A204.1 (cell line): ENCODE measurements at regions not wholly inside any gene's neighbourhood (a gene's known extent, or its start where the extent isn't known, plus 50 kb on each side); places are given as distances from the start of the nearest gene placed in this dataset.

ENCODE experiments used
- FAIRE-seq: peaks from 2 replicates; lab custom pipeline; 2012; peaks lifted over from hg19 to GRCh38; lab: Jason Lieb, UNC

DNA sequence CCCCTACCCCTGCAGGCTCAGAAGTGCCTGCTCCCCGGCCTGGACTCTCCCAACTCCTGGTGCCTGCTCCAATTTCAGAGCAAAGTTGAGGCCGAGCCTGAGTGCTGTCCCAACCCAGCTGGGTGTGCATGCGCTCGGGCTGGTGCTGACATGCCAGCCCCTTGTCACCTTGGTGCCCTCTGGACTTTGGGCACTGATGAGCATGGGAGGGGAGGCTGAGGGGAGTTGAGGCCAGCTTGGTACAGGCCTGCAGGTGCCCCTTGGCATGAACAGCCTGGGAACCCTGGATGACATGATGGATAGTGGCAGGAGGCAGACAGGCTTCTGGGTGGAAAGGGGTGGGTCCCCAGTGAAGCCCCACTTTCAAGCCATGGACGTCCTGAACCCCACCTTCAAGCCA, 366.1 kb upstream of the NEGR1 start:
- FAIRE-seq, result no peak

DNA sequence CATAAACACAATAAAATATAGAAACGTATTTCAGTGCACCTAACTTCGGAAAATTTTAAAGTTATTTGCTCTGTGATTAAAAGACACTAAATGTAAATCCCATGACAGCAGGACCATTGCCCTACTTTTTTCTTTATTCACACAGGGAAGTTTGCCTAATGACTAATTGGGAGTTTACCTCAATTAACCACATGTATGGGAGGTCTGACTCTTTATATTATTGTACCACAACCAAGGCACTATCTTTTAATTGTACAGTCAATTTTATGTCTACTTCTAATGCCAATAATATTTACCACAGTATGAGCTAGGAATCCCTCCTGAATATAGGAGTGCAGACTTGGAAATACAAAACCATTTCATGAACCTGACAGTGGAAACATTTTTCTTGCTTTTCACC, 360.8 kb upstream of the NEGR1 start:
- FAIRE-seq, result no peak

DNA sequence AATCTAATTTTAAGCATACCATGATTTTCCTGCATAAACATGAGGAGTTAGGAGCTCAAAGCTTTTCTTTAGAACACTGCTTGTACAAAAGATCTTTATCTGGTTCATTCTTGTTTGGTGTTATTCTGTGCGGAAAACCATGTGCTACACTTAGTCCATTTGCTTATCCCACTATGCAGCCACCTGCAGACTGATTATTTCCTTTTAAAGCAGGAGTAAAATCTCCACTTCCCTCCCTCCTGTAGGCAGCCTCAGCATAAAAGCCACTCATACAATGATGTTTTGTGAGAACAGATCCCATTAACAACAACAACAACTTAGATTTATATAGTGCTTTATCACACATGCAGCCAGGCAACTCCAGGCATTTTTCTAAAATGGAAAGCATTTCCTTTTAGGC, 355.3 kb upstream of the NEGR1 start:
- FAIRE-seq, result no peak

DNA sequence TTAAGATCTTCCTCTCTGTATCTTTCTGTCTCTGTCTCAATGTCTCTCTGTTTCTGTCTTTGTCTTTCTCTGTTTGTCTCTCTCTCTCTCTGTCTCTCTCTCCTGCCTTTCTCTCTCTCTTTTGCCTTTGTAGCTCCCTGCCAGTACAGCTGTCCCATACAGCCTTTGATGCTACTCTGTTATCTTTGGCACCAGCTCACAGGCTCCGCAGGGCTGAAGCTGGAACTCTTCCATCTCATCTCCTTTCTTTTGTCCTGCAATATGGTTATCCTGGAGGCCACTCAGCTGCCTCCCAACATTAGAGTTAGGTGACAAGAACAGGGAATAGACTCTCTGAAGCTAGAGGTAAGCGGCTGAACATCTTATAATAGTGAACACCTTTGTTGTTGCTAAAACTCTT, 354.3 kb upstream of the NEGR1 start:
- FAIRE-seq, result no peak

DNA sequence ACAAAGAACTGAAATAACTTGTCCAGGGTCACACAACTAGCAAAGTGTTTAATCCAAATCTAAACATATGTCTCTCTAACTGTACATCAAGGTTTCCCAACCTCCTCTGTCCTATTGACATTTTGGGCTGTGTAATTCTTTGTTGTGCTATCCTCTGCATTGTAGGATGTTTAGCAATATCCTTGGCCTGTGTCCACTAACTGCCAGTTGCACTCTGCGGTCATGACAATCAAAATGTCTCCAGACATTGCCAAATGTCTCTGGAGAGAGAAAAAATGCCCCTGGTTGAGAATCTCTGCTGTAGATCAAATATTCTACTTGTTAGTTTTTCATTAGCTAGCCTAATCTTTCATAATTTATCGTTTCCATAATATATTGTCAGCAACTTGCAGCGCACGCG, 353.4 kb upstream of the NEGR1 start:
- no peak for FAIRE-seq

DNA sequence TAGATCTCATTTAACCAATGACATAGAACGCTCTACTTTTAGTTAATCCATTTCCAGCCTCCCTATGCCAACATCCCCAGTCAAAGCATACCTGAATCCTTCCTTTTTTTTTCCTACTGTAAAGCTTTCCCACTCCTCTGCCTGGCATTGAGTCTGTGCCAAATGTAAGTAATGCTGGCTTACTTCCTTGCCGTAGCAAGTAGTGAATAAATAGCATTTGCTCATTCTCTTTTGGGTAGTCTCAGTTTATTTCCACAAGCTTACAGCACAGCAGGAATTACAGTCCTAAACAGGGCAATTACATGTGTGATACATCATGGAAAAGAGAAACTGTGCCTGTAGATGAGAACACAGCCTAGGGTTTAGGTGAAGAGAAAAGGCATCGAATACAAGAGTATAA, 352.6 kb upstream of the NEGR1 start:
- FAIRE-seq, result no peak

DNA sequence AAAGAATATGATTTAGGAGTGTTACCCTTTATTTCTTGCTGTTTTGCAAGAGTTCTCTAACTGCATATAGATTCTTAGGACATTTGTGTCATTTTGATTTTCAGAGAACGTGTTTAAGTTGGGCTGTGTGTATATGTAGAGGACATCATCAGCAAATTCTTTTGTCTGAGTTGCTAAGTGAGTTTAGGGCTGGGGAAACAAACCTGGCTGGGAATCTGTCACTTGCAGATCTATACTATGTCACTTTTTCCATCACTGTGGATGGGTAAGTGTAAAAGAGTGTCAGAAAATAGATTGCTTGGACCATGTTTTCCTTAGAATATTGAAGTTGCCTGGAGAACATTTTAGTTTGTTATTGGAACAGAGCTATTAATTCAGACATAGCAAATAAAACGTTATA, 349.1 kb upstream of the NEGR1 start:
- no peak for FAIRE-seq

DNA sequence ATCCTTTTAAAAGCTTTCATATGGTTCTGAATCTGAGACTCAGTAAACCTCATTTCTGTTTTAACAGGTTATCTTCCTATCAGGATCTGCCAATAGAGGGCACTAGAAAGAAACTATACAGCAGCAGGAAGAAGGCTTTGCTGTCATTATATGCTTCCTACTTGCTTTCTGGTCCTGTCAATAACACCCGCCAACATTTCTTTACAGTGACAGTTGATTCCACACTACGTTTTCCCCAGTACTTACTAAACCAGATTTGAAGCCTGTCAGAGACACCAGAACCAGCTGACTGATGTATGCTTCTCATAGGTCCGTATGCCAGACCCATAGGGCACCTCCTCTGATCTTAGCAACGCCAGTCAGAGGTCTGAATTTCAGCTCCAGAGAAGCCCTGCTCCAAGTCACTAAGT, 341.0 kb upstream of the NEGR1 start:
- FAIRE-seq, result peak; percentile 60

DNA sequence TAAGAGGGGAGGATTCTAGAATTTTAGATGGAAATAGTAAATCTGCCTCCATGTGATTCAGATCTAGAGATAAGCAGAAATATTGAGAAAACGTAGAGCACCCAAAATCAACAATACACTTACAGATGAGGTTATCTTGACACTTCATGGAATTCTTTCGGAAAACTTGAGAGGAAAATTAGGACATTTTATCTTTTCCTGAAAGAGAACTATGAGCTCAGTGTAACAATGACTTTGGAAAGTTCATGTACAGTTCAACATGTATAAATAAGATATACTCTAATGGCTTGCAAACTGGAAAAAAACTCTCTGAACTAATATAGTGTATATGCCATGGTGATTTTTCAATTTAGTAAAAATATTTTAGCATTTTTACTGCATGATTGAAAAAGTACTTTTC, 338.1 kb upstream of the NEGR1 start:
- no peak for FAIRE-seq

DNA sequence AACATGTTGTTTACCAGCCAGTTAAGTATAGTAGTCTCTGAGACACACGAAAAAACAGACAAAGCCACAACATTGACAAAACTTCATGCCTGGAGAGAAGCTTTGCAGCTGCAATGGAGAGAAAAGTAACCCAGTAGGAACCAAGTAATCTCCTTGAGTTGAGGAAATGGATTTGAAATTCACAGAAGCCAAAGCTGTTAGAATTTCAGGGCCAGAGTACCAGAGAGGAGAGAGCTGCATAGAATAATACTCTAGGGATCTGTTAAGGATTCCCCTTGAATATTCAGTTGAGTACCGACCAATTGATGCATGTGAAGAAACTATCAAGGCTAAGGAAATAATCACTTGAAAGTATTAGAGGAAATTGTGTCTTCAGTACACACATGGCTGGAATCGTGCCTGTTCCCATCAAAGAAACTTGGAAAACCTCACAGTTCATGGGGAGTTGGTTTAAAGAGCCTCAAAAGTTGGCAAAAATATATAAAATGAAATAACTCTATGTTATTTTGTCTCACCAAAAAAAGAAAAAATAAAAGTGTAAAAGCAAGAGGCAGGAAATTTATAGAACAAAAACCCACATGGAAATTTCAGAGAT, 324.0 kb upstream of the NEGR1 start:
- FAIRE-seq, result no peak

DNA sequence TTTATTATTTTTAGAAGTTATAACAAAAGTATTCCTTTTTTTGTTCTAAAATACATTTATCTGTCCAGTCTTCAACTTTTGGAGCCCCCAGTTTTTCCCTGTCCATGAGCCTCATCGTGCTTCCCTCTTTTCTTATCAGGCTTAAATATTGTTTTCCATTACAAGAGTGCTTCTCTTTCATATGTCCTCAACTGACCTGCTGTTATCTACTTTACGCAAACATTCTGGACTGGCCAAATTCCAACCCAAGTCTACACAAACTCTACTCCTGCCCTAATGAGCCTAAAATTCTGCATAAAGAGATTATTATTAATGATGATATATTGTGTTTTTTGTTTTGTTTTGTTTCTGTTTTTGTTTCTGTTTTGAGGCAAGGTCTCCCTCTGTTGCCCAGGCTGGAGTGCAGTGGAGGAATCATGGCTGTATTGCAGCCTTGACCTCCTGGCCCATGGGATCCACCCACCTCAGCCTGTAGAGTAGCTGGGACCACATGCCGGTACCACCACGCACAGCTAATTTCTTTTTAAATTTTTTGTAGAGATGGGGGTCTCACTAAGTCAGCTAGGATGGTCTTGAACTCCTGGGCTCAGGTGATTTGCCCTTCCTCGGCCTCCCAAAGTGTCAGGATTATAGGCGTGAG, 318.8 kb upstream of the NEGR1 start:
- FAIRE-seq, result no peak

DNA sequence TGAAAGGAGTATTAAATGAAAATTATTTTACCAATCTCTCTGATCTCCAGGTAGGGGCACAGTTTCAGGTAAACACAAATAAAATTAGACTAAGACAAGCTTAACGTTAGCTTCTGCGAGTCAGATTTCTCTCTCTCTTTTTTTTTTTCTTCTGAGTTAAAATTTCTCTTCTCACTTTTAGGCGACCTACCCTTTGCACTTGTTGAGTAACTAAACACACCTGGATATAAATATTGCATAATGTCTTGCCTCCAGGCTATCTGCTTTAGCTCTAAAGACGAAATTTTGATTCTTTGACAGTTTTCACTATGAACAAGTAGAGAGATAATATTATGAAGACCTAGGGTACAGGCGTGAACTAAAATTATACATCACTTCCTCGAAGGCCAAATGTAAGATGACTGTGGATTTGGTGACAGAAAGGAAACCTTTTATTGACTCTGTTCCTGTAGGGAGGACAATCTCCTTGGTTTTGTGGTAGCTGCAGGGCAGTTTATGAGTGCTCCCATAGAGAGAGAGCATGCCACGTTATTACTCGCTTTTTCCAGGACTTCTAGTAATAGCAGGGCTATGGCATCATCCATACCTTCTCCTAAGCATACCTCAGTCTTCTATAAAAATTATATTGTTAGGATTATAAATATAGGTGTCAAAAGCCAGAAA, 303.8 kb upstream of the NEGR1 start:
- FAIRE-seq, result no peak

DNA sequence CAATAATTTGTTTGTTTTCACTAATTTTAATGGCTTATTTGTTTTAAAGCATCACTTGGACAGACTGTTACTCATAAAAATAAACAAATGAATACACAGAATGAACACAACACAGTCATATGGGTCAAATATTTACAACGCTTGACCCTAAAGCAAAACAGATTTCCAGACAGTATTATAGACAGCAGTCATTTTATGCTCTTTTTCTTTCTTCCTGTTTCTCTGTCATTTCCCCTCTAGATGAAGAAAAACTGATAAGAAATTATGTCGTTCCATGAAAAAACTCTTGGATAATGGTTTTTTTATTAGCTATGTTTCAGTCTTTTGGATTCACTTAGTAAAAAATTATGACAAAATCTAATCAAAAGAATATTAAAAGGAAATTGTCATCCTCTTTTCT, 297.3 kb upstream of the NEGR1 start:
- no peak for FAIRE-seq

DNA sequence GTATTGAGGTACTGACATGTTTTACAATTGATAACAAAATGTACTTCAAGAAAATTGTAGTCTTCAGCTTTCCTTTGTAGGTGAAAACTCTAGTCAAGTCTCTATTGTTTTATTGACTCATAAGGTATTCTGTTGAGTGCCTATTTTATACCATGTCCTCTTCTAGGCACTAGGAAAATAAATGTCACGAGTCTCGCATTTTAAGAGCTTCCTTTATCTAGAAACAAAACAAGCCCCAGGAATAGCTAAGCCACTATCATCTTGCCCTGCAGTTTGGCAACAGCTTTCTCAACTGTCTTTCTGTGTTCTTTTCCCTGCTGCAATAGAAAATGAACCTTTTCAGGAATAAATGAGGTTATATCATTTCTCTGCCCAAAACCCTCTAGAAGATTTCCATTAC, 288.5 kb upstream of the NEGR1 start:
- FAIRE-seq, result no peak

DNA sequence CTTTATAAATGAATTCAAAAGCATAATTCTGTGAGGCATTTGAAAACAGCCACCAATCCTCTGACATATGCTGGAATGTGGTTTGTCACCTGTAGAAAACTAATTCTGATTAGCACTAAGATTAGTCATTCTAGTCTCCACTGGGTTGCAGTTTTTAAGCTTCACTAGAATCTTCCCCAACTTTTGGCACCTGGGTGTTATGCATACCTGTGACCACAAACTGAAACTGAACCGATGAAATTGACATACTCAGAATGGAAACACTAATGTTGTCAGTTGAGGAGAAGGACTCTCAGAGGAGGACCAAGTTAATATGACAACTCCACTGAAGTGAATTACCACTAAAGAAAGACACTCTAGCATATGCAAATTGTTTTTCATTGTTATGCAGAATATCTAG, 285.8 kb upstream of the NEGR1 start:
- FAIRE-seq, result no peak

DNA sequence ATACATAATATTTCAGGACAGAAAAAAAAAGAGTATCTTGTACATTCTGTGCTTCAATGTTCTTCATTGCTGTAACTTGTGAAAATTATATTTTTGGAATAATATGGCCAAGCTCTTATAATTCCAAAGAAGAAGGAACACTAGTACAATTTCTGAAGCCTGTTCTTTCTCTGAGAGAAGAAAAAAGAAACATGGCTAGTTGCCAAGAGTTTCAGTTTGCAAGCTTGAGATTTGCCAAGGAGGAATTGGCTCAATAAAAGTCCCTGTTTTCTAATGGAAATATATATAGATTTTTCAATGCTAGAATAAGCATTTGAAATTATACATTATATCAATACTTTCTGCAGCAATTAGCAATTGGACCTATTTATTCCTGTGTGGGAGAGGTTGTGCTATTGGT, 285.2 kb upstream of the NEGR1 start:
- no peak for FAIRE-seq

DNA sequence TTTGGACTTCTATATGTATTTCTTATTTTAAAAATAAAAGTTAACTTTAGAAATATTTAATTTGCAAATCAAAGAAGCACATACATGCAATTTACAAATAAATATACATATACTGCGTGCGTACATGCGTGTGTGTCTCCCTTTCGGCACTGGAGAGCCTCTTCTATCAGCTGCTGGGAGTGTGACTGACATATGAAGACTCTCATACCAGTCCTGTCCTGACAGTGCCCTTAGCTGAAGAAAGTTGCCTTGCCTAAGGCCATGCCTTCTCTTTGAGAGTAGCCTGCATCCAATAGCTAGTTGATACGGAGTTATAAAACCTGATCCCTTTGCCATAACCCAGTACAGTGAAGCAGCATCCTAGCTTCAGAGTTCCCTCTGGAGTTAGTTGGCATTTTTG, 282.4 kb upstream of the NEGR1 start:
- no peak for FAIRE-seq

DNA sequence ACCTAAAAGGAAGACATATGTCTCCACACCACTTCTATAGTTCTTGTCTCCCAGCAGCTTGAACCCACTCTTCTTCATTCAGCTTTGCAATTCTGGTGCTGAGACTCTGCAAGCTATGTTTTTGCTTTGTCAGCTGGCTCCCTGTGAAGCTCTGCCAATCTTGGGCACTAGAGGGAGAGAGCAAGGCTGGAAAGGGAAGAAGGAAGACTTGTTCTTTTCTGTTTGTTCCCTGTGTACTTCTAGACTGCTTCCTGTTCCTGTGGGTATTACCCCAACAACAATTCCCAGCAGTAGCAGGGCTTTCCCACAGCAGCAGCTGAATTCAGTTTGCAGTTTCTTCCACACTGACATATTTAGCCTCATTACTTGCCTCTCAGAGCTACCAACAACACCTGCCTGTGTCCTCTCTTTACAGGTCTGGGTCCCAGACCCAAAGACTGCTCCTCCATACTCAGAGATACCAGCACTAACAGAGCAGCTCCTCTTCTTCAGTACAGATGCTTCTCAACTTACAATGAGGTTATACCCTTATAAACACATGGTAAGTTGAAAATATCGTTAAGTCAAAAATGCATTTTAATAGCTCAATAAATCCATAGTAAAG, 275.2 kb upstream of the NEGR1 start:
- no peak for FAIRE-seq

DNA sequence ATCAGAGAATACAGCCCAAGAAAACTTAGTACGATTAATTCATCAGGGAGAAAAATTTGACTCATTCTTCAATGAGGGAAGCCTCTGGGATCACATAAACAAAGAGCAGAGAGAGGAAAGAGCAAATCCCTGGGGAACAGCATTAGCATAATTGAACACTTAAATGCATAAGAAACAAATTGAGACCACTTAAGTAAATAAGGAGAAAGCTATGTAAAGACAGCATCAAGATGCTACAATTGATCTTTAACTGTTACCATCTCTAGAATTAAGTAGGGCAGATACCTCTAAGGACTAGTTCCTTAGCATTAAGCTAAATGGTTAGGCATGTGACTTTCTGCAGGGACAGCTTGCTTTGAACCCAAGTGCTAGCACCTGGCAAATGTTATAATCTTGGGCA, 265.1 kb upstream of the NEGR1 start:
- no peak for FAIRE-seq

DNA sequence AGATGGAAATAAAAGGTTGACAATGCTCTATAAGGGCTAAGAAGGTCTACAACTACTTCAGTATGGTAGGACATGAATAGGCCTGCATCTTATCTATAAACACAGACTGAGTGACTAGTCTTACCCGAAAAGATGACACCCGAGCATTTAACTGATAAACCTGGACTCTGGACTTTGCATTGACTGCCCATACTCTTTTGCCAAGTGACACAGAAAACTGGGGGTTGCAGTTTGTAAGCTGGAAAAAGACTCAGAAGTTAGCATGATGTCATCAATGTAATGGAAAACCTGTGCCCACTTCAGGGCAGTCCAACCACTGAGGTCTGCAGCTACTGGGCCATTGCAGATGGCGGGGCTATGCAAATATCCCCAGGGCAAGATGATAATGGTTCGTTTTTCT, 258.3 kb upstream of the NEGR1 start:
- no peak for FAIRE-seq

DNA sequence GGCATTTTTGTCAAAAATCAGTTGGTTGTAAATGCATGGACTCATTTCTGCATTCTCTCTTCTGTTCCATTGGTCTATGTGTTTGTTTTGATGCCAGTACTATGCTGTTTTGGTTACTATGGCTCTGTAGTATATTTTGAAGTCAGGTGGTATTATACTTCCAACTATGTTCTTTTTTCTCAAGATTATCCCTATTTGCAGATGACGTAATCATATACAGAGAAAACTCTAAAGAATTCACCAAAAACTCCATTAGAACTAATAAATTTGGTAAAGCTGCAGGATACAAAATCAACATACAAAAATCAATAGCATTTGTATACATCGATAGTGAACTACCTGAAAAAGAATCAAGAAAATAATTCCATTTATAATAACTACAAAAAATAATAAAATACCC, 253.1 kb upstream of the NEGR1 start:
- FAIRE-seq, result no peak

DNA sequence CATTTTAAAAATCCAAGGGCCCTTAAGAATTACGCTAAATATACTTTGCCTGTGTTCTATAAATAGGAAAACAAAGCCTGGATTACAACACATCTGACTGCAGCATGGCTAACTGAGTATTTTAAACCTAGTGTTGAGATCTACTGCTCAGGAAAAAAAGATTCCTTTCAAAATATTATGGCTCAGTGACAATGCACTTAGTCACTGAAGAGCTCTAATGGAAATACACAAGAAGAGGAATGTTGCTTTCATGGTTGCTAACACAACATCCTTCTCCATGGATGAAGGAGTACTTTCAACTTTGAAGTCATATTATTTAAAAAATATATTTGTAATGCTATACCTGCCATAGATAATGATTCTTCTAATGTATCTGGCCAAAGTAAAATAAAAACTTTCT, 248.3 kb upstream of the NEGR1 start:
- no peak for FAIRE-seq

DNA sequence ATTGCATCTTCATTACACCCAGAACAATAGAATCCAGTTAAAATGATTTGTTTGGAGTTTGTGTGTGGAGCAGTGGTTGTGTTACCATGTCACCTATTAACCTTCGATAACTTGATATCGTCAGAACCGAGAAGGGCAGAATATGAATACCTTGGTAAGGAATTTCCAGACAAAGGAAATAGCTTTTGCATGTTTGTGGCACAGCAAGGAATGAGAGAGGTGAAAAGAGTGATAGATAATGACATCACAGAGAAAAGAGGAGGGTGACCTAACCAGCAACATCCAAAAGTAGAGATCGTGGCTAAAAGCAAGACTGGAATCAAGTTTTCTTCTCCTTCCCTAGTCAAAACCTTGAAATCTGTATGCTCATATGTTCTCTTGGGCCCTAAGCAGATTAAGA, 244.6 kb upstream of the NEGR1 start:
- no peak for FAIRE-seq

DNA sequence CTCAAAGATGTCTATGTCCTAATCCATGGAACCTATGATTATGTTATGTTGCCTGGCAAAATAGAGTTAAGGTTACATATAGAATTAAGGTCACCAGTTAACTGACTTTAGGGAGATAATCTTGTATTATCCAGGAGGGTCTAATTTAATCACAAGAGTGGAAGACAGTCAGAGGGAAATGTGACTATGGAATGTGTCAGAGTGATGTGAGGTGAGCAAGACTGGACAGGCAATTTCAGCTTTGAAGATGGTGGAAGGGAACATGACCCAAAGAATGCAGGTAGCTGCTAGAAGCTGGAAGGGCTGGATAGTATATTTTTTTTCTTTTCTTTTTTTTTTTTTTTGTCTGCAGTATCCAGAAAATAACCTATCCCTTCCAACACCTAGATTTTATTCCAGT, 241.7 kb upstream of the NEGR1 start:
- FAIRE-seq, result no peak
